GM21576 (cell line): ENCODE measurements at regions not wholly inside any gene's neighbourhood (a gene's known extent, or its start where the extent isn't known, plus 50 kb on each side); places are given as distances from the start of the nearest gene placed in this dataset.
"Not testable (repeated sequence)": the region's sequence is repeated elsewhere in the genome, so short reads cannot be mapped to it uniquely, and the experiment has no call there.

ENCODE experiments used
- ATAC-seq: cut with Tn5 transposase; IDR thresholded peaks from one replicate; pipeline ENCODE4 v1.9.1; 2021; ENCODE audit warnings: mild to moderate bottlenecking, moderate library complexity; ENCODE audit not compliant: unreplicated experiment

DNA sequence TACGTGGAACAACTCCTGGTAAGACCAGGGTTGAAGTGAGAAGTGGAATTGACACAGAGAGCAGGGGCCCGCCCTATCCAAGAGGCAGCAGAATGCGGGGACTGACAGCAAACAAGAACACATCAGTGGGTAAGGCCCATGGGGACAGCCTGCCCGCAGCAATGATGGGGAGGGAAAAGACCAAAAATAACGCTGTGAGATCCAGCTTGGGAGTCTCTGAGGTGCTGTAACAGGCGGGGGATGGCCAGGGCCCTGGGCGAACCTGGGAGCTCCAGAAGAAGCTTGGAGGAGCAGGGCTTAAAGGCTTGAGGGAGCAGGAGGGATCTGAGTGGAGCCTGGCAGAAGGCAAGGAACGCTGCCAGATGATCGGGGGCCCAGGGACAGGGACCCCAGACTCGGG, 173.4 kb downstream of the TMEM200C start:
- no peak for ATAC-seq

DNA sequence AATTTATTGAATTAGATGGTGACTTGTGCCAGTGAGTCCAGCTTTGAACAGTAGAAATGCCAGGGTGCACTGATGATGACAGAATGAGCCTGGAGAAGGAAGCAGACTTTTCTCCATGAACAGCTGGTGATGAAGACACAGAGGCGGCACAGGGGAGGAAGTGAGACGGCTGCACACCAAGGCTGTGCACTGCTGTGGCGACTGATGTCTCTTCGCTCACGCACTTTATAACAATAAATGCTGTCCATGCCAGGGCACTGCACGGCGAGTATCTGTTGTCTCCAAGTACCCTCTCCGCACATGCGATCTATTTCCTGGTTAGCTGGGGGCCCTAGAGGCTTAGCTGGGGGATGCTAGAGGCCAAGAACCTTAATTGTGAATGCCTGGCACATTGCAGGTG, 175.2 kb downstream of the TMEM200C start:
- no peak for ATAC-seq

GRCh38 chr18:5717256-5717655, 173.5 kb upstream of the EPB41L3 start:
- no peak for ATAC-seq

GRCh38 chr18:5710676-5711075, 166.9 kb upstream of the EPB41L3 start:
- no peak for ATAC-seq

GRCh38 chr18:5710235-5710634, 166.4 kb upstream of the EPB41L3 start:
- no peak for ATAC-seq

DNA sequence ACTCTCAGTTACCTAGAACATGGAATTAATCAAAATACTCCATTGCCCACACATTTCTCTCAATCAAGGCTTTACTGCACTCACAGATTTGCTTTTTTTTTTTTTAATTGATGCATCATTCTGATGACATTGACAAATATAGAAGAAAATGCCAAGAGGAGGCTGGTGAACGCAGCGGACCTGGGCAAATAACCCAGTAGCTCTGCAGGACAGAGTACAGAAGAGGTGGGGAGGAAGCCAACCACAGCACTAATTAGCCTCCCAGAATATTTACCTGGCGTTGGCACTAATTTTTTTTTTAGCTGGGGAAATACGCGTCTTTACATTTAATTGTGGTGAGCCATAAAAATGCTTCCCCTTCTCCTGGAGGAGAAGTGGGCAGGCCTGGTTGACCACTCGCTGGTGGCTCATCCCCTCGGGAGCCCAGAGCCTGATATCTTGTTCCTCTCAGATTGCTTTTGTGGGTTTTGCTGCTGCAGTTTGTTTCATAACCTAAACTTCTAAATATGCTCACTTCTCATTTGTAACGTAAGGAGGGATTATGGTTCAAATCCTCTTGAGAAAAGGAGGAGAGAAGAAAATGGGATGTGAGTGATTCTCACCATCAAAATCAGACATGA, 165.8 kb upstream of the EPB41L3 start:
- ATAC-seq = no peak

DNA sequence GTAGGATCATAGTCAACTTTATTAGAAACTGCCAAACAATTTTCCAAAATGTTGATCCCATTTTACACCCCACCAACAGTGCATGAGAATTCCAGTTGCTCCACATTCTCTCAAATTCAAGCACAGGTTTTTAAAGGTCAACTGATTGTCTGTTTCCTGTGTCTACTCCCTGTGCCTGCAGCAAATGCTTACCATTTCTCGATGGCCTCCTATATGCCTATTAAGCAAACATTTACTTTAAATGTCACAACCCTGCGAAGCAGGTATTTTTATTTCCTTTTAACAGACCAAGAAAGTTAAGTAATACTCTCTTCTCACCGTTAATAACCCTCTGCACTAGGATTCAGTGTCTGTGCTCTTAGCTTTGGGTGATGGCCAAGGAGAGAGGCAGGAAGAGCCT, 163.8 kb upstream of the EPB41L3 start:
- no peak for ATAC-seq

- no peak for ATAC-seq
These were observed 161.6 kb upstream of the EPB41L3 start for GRCh38 chr18:5705393-5705792.

DNA sequence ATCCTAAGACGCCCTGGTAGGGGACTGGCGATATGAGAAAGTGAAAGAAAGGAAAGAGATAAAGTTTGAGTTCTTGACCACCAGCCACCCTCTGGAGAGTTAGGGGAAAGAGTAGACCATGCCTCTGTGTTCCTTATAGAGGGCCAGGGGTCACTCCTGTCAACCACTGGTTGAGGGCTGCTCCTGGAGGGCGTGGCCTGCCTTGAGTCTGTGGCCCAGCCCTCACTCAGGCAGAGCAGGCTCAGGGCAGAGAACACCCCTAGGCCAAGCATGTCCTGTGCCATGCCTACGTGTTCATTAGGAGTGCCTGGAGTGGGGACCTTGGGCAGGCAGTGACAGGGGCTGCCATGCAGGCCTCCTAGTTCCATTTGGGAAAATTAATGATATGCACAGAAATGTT, 161.1 kb upstream of the EPB41L3 start:
- no peak for ATAC-seq

- ATAC-seq = not testable (repeated sequence)
These were observed 158.2 kb upstream of the EPB41L3 start for GRCh38 chr18:5702016-5702415.

DNA sequence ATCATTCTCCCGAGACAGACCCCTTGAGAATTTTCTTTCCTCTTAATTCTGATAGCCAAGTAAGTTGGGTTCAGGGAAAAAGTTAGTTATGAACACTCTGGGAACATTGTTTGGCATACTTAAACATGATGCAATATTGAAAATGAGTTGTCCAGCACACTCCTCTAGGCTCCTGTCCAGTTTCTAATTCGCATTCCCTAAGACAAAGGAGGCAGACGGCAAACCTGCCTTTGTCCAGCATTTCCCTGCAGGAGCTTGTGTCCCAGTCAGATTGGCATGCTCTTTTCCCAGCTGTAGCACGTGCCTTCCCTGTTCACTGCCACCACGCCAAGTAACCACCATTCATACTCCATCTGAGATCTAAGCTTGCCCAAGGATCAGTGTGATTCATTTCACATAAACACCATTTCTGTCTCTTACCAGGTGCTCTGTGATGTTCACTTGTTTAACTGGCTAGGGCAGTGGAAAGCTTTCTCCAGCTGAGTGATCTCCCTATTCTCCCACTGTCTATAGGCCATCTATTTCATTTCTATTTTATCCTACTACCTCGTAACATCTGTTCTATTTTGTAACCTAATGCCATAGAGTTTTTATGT, 150.0 kb upstream of the EPB41L3 start:
- ATAC-seq = no peak

DNA sequence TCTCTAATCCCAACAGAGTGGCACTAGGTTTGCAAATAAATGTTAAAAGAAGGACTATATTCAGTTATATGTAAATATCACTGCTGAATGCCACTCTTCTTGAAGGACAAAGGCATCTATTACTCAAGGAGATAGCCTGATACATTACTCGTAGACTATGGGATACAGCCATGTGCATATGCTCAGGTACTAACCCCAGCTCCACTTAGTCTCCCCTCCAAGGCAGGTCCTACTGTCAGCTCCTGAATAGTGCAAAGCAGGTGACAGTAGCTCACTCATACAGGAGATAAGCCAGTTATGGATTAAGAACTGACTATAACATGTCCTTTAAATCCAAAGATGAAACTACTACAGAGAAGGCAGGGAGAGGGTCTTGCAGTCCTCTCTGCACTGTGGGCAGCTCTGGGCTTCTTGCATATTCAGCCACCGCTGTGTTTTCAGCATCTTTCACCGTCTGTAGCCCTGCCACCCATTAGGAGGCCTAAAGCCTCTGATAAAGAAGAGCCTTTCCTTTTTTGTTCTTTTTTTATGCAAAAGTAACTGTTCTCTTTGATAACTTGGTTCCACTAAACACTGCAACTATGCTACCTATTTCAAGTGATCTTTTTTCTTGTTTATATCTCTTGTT, 135.1 kb upstream of the EPB41L3 start:
- no peak for ATAC-seq

- no peak for ATAC-seq
These were observed 134.5 kb upstream of the EPB41L3 start for GRCh38 chr18:5678278-5678677.

GRCh38 chr18:5673616-5674015, 129.8 kb upstream of the EPB41L3 start:
- ATAC-seq = no peak

DNA sequence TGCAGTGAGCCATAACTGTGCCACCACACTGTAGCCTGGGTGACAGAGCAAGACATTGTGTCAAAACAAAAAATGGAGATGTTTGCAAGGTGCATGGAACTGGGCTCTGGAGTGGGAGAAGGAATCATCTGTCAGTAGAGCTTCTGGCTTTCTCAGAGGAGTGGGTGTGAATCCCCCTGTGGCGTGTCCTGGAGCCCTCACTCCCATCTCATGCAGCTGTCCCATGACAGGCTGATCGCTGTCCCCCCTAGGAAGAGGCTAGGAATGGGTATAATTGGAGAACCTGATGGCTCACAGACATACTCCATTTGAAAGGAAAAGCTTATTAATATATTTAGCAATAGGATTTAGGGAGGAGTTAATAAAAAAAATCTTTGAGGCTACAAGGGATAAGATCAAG, 125.8 kb upstream of the EPB41L3 start:
- no peak for ATAC-seq

- ATAC-seq = no peak
These were observed 124.4 kb upstream of the EPB41L3 start for GRCh38 chr18:5668087-5668715.

GRCh38 chr18:5667356-5667755, 123.6 kb upstream of the EPB41L3 start:
- no peak for ATAC-seq

DNA sequence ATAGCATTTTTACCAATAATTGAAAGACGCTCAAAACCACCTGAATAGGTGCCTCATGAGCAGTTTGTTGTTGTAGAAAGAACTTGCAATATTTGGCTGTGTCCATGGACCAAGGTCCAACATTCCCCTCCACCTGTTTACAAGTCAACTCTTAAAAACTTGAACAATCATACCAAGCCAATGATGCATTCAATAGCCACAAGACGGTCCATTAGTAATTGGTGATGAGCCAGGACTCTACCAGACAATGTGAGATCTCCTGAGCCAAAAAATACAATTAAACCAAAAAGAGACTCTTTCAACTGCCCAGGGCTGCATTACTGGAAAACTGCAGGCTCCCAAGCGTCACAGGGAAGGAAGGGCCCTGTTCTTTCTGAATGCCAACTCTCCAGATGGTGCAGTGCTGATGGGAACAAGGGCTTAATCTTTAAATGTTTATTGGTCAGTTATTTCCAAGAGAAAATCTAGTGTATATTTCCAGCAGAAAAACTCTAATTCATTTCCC, 118.8 kb upstream of the EPB41L3 start:
- ATAC-seq = no peak

DNA sequence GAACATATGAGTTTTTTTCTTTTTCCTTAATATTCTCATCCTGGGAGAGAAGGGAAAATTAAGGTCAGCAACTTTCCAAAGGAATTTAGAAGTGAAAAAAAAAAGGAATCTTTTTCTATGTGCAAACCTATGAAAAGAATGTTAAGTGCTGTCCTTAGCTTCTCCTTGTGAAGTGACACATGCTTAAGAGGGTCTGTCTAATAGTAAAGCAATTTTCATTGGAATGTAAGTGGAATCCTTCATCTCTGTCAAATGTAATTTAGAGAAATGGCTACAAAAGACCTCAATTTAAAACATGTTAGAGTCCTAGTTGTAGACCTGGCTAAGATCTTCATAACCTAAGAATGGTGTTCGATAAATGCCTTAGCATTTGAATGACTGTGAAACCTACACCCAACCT, 117.4 kb upstream of the EPB41L3 start:
- no peak for ATAC-seq

DNA sequence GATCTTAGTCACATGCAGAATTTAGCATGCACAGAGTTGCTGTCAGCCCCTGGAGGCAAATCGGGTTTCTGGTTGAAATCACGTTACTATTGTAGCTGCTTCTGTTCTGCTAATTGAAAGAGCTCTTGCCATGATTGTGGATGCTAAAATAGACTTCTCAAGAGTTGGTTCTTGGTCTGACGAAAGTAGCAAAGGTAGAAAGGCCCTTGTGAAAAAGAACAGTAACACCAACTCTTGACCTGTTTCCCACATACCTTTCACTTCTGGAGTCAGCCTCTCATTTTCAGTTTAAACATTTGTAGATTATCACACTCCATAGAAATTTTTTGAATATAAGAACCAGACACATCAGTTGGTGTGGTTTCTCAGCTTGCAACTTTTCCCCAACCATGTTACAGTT, 110.0 kb upstream of the EPB41L3 start:
- no peak for ATAC-seq

DNA sequence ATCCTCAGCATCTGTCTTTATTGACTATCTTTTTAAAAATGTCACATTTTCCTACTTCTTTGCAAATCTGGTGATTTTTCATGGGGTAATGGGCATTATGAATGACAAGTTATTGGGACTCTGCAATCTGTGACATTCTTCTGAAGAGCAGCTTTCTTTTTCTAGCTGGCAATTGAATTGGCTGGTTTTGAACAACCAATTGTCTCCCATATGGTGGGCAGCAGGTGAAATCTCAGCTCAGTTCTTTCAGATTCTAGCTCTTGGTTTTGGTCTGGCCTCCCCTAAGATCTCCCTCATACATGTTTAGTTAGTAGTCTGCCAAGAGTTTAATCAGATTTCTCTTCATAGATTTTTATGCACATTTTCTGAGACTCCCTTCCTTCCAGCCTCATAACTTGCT, 107.9 kb upstream of the EPB41L3 start:
- ATAC-seq = no peak

DNA sequence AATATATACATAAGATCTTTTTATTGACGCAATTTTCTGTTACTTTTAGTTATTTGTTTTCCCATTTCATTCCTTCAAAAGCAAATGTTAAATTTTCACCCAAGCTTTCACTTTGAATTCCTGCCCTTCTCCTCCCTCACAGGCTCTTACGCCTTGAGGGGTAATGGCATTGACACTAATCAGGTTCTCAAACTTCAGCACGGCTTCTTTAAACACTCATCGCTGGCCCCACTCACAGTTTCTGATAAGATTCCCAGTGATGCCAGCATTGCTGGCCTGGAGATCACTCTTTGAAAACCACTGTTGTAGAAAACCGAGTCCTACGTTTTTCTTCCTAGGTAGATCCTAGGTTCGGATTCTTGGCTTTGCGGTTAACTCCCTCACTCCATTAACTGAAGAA, 105.6 kb upstream of the EPB41L3 start:
- no peak for ATAC-seq
